ENCODE measurements at regions not wholly inside any gene's neighbourhood (a gene's known extent, or its start where the extent isn't known, plus 50 kb on each side); places are given as distances from the start of the nearest gene placed in this dataset.
A peak's percentile ranks its signal among the peaks of the same experiment; 100 is the strongest.

DNA sequence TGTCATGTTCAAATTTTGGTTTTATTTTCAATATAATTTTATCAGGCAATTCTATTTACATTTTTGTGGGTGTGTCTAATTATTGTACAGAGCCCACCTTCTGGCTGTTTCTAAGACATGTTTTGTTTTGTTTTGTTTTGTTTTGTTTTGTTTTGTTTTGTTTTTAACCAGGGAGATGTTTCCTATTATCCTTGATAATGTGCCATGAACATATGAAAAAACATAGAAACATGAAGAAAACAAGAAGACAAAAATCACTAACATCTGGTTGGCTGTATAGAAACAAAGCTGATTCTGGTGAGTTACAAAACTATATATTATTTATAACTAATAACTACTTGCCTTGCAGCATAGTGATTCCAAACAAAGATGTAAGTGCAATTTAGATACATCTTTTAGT is 128.1 kb upstream of the TRPC4 start:
- Histone ChIP-seq H3K9ac (ENCODE audit: low read length) (no peak overlapping the region), H2BK15ac (replicated peaks; ENCODE audit: low read depth) (no peak overlapping the region), H3K4ac (ENCODE audit: low read depth, low read length) (no peak overlapping the region), H3K27me3 (ENCODE audit: insufficient read depth, low read length, poor library complexity) (no peaks in the 10 kb centered on the region), H3K23ac (ENCODE audit: low read length) (no peak overlapping the region), H2BK5ac (ENCODE audit: low read length) (no peak overlapping the region), H3K79me1 (ENCODE audit: low read length) (no peaks in the 10 kb centered on the region), H3K36me3 (ENCODE audit: control insufficient read depth, insufficient read depth, low read length) (no peaks in the 10 kb centered on the region), H3K56ac (ENCODE audit: low read length) (no peak overlapping the region), H3K27ac (ENCODE audit: low read depth, low read length) (no peak overlapping the region), H4K5ac (ENCODE audit: low read length) (no peak overlapping the region), H3K18ac (ENCODE audit: low read length) (no peak overlapping the region), H2AK5ac (ENCODE audit: low read length) (no peak overlapping the region), H3K79me2 (ENCODE audit: control insufficient read depth, insufficient read depth, low read length) (no peaks in the 10 kb centered on the region), H3K4me1 (ENCODE audit: control insufficient read depth, low read depth, low read length) (no peaks in the 10 kb centered on the region), H3K4me2 (ENCODE audit: low read length) (no peak overlapping the region), H2BK120ac (ENCODE audit: low read depth, low read length) (no peak overlapping the region), H3K4me3 (ENCODE audit: low read length) (no peak overlapping the region), H4K8ac (ENCODE audit: low read depth, low read length) (no peak overlapping the region)
- DNase-seq: no peak

DNA sequence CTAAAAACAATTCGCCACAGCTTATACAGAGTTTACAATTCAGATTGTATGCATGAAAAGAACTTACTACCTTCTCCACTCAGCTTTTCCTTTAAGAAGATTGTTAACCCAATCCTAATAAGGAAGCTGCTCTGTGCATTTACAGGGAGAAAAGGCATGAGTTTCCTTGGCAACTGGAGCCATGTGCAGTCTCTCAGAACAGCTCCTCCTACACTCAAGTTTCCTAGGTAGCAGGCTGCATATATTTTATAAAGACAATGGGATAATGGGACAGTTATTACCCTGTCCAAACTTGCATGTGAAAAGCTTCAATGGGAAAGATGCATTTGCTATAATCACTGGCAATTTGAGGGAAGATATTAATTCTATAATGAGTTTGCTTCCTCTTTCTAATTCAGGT is 125.5 kb upstream of the TRPC4 start:
- no peak overlapping the region for H2BK120ac ChIP-seq (ENCODE audit: low read depth, low read length)
- no peak overlapping the region for H3K4me3 ChIP-seq (ENCODE audit: low read length)
- H3K23ac ChIP-seq (ENCODE audit: low read length): no peak overlapping the region
- no peak overlapping the region for H3K56ac ChIP-seq (ENCODE audit: low read length)
- no peak overlapping the region for H2BK15ac ChIP-seq (replicated peaks; ENCODE audit: low read depth)
- H4K5ac ChIP-seq (ENCODE audit: low read length): no peak overlapping the region
- H3K79me1 ChIP-seq (ENCODE audit: low read length): no peaks in the 10 kb centered on the region
- no CpG with 5 or more reads among the region's 1 CpG for WGBS (ENCODE audit: extremely low coverage, insufficient coverage, low lambda C conversion rate)
- no peak overlapping the region for H4K8ac ChIP-seq (ENCODE audit: low read depth, low read length)
- no peak overlapping the region for H3K9ac ChIP-seq (ENCODE audit: low read length)
- H3K79me2 ChIP-seq (ENCODE audit: control insufficient read depth, insufficient read depth, low read length): no peaks in the 10 kb centered on the region
- H3K36me3 ChIP-seq (ENCODE audit: control insufficient read depth, insufficient read depth, low read length): no peaks in the 10 kb centered on the region
- DNase-seq: peak; percentile 57
- H2AK5ac ChIP-seq (ENCODE audit: low read length): no peak overlapping the region
- no peaks in the 10 kb centered on the region for H3K4me1 ChIP-seq (ENCODE audit: control insufficient read depth, low read depth, low read length)
- no peak overlapping the region for H3K4ac ChIP-seq (ENCODE audit: low read depth, low read length)
- no peak overlapping the region for H3K27ac ChIP-seq (ENCODE audit: low read depth, low read length)
- no peaks in the 10 kb centered on the region for H3K27me3 ChIP-seq (ENCODE audit: insufficient read depth, low read length, poor library complexity)
- H2BK5ac ChIP-seq (ENCODE audit: low read length): no peak overlapping the region
- no peak overlapping the region for H3K18ac ChIP-seq (ENCODE audit: low read length)
- H3K4me2 ChIP-seq (ENCODE audit: low read length): no peak overlapping the region

DNA sequence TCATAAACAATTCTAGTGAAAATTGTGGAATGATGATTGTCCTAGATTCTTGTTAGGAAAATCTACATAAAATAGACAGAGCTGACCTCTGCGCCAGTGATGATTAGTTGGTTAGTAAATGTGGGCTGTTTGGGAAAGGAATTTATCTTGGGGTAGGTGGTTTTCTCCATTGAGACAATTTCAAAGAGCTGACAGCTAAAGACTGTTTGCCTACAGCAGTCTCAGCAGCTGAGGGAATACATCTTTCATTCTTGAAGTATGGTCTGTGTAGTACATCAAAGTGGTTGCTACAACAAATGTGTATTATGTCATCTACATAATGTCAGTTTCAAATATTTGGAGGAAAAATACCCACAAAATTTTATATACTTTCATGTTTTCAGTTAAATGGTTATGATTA is 117.2 kb upstream of the TRPC4 start:
- H3K27me3 ChIP-seq (ENCODE audit: insufficient read depth, low read length, poor library complexity): no peaks in the 10 kb centered on the region
- no peak overlapping the region for H3K23ac ChIP-seq (ENCODE audit: low read length)
- no peak overlapping the region for H3K56ac ChIP-seq (ENCODE audit: low read length)
- H3K4ac ChIP-seq (ENCODE audit: low read depth, low read length): no peak overlapping the region
- no peak overlapping the region for H3K4me3 ChIP-seq (ENCODE audit: low read length)
- no peak overlapping the region for H4K5ac ChIP-seq (ENCODE audit: low read length)
- no peaks in the 10 kb centered on the region for H3K79me1 ChIP-seq (ENCODE audit: low read length)
- no peaks in the 10 kb centered on the region for H3K79me2 ChIP-seq (ENCODE audit: control insufficient read depth, insufficient read depth, low read length)
- no peak overlapping the region for H3K4me2 ChIP-seq (ENCODE audit: low read length)
- H2BK15ac ChIP-seq (replicated peaks; ENCODE audit: low read depth): no peak overlapping the region
- no peak overlapping the region for H2AK5ac ChIP-seq (ENCODE audit: low read length)
- H3K4me1 ChIP-seq (ENCODE audit: control insufficient read depth, low read depth, low read length): no peaks in the 10 kb centered on the region
- H3K27ac ChIP-seq (ENCODE audit: low read depth, low read length): no peak overlapping the region
- H3K36me3 ChIP-seq (ENCODE audit: control insufficient read depth, insufficient read depth, low read length): no peaks in the 10 kb centered on the region
- H3K9ac ChIP-seq (ENCODE audit: low read length): no peak overlapping the region
- WGBS (ENCODE audit: extremely low coverage, insufficient coverage, low lambda C conversion rate): no CpG with 5 or more reads among the region's 1 CpG
- no peak for DNase-seq
- H3K18ac ChIP-seq (ENCODE audit: low read length): no peak overlapping the region
- H2BK5ac ChIP-seq (ENCODE audit: low read length): no peak overlapping the region
- H2BK120ac ChIP-seq (ENCODE audit: low read depth, low read length): no peak overlapping the region
- no peak overlapping the region for H4K8ac ChIP-seq (ENCODE audit: low read depth, low read length)

DNA sequence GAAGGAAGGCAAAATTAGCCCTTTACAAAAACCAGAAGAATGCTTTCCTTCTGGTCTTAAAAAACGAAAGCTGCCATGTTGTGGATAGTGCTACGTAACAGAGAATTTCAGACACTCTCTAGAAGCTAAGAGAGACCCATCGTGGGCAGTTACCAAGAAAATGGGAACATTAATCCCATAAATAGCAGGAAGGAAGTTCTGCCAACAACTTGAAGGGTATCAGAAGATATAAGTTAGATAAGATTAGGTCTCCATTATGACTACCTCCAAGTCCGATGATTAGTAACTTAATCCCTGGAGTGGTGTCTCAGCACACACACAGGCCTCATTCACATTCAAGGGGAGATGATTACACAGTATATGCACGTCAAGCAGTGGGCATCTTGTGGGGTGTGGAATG is 115.7 kb upstream of the TRPC4 start:
- H2BK15ac ChIP-seq (replicated peaks; ENCODE audit: low read depth): no peak overlapping the region
- H3K79me1 ChIP-seq (ENCODE audit: low read length): no peaks in the 10 kb centered on the region
- no peak overlapping the region for H3K4me2 ChIP-seq (ENCODE audit: low read length)
- H3K36me3 ChIP-seq (ENCODE audit: control insufficient read depth, insufficient read depth, low read length): no peaks in the 10 kb centered on the region
- H3K56ac ChIP-seq (ENCODE audit: low read length): no peak overlapping the region
- H4K8ac ChIP-seq (ENCODE audit: low read depth, low read length): no peak overlapping the region
- H3K9ac ChIP-seq (ENCODE audit: low read length): no peak overlapping the region
- H3K27me3 ChIP-seq (ENCODE audit: insufficient read depth, low read length, poor library complexity): no peaks in the 10 kb centered on the region
- no peak overlapping the region for H3K18ac ChIP-seq (ENCODE audit: low read length)
- H2BK5ac ChIP-seq (ENCODE audit: low read length): no peak overlapping the region
- H3K4me3 ChIP-seq (ENCODE audit: low read length): no peak overlapping the region
- H3K4me1 ChIP-seq (ENCODE audit: control insufficient read depth, low read depth, low read length): no peaks in the 10 kb centered on the region
- H3K23ac ChIP-seq (ENCODE audit: low read length): no peak overlapping the region
- no CpG with 5 or more reads among the region's 5 CpGs for WGBS (ENCODE audit: extremely low coverage, insufficient coverage, low lambda C conversion rate)
- no peak overlapping the region for H2AK5ac ChIP-seq (ENCODE audit: low read length)
- no peak overlapping the region for H3K27ac ChIP-seq (ENCODE audit: low read depth, low read length)
- H2BK120ac ChIP-seq (ENCODE audit: low read depth, low read length): no peak overlapping the region
- no peaks in the 10 kb centered on the region for H3K79me2 ChIP-seq (ENCODE audit: control insufficient read depth, insufficient read depth, low read length)
- H3K4ac ChIP-seq (ENCODE audit: low read depth, low read length): no peak overlapping the region
- H4K5ac ChIP-seq (ENCODE audit: low read length): no peak overlapping the region
- no peak for DNase-seq

DNA sequence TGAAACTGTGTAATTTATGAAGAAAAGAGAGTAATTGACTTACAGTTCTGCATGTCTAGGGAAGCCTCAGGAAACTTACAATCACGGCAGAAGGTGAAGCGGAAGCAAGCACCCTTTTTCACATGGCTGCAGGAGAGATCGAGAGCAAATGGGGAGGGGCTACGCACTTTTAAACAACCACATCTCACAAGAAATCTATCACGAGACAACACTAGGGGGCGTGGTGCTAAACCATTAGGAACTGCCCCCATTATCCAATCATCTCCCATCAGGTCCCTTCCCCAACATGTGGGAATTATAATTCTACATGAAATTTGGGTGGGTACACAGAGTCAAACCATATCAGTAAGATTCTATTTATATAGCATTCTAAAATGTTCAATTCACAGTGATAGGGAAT is 114.8 kb upstream of the TRPC4 start:
- Histone ChIP-seq H3K79me1 (ENCODE audit: low read length) (no peaks in the 10 kb centered on the region), H2BK15ac (replicated peaks; ENCODE audit: low read depth) (no peak overlapping the region), H4K5ac (ENCODE audit: low read length) (no peak overlapping the region), H3K27me3 (ENCODE audit: insufficient read depth, low read length, poor library complexity) (no peaks in the 10 kb centered on the region), H2BK120ac (ENCODE audit: low read depth, low read length) (no peak overlapping the region), H3K18ac (ENCODE audit: low read length) (no peak overlapping the region), H3K4me2 (ENCODE audit: low read length) (no peak overlapping the region), H3K4ac (ENCODE audit: low read depth, low read length) (no peak overlapping the region), H2BK5ac (ENCODE audit: low read length) (no peak overlapping the region), H3K56ac (ENCODE audit: low read length) (no peak overlapping the region), H3K27ac (ENCODE audit: low read depth, low read length) (no peak overlapping the region), H4K8ac (ENCODE audit: low read depth, low read length) (no peak overlapping the region), H3K9ac (ENCODE audit: low read length) (no peak overlapping the region), H3K79me2 (ENCODE audit: control insufficient read depth, insufficient read depth, low read length) (no peaks in the 10 kb centered on the region), H3K4me3 (ENCODE audit: low read length) (no peak overlapping the region), H3K23ac (ENCODE audit: low read length) (no peak overlapping the region), H2AK5ac (ENCODE audit: low read length) (no peak overlapping the region), H3K36me3 (ENCODE audit: control insufficient read depth, insufficient read depth, low read length) (no peaks in the 10 kb centered on the region), H3K4me1 (ENCODE audit: control insufficient read depth, low read depth, low read length) (no peaks in the 10 kb centered on the region)
- peak; percentile 67 for DNase-seq
- no CpG with 5 or more reads among the region's 6 CpGs for WGBS (ENCODE audit: extremely low coverage, insufficient coverage, low lambda C conversion rate)

DNA sequence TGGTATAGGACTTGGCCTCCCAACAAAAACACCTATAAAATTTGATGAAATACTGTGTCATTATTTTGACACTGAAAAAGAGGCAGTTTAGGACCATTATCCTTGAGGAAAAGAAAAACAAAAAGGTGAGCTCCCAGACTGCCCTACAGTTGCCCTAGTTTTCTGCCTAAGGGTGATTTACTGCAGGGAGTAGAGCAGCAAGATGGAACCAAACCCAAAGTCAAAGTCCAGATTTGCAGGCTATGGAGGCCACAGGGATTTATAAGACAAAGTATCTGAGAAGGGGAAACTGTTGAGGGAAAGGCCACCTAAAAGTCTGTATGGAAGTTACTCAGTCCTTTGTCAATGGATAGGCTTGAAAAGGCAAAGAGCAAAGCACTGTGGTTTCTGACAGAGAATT is 112.4 kb upstream of the TRPC4 start:
- peak overlapping the region; percentile 85 for H2BK120ac ChIP-seq (ENCODE audit: low read depth, low read length)
- no peak overlapping the region for H2BK15ac ChIP-seq (replicated peaks; ENCODE audit: low read depth)
- H3K79me2 ChIP-seq (ENCODE audit: control insufficient read depth, insufficient read depth, low read length): no peaks in the 10 kb centered on the region
- no peak for DNase-seq
- H3K4me2 ChIP-seq (ENCODE audit: low read length): no peak overlapping the region
- no peak overlapping the region for H4K8ac ChIP-seq (ENCODE audit: low read depth, low read length)
- H3K4ac ChIP-seq (ENCODE audit: low read depth, low read length): no peak overlapping the region
- H3K23ac ChIP-seq (ENCODE audit: low read length): no peak overlapping the region
- no peak overlapping the region for H3K56ac ChIP-seq (ENCODE audit: low read length)
- no peak overlapping the region for H3K9ac ChIP-seq (ENCODE audit: low read length)
- H3K79me1 ChIP-seq (ENCODE audit: low read length): no peaks in the 10 kb centered on the region
- no peak overlapping the region for H2AK5ac ChIP-seq (ENCODE audit: low read length)
- H3K36me3 ChIP-seq (ENCODE audit: control insufficient read depth, insufficient read depth, low read length): no peaks in the 10 kb centered on the region
- peak overlapping the region; percentile 94 for H3K18ac ChIP-seq (ENCODE audit: low read length)
- no peaks in the 10 kb centered on the region for H3K27me3 ChIP-seq (ENCODE audit: insufficient read depth, low read length, poor library complexity)
- no peak overlapping the region for H3K4me3 ChIP-seq (ENCODE audit: low read length)
- H2BK5ac ChIP-seq (ENCODE audit: low read length): no peak overlapping the region
- H4K5ac ChIP-seq (ENCODE audit: low read length): no peak overlapping the region
- H3K4me1 ChIP-seq (ENCODE audit: control insufficient read depth, low read depth, low read length): no peaks in the 10 kb centered on the region
- no peak overlapping the region for H3K27ac ChIP-seq (ENCODE audit: low read depth, low read length)
